Erythroblast (primary cell): ENCODE measurements at regions not wholly inside any gene's neighbourhood (a gene's known extent, or its start where the extent isn't known, plus 50 kb on each side); places are given as distances from the start of the nearest gene placed in this dataset.

Experiments used
- GATA1 ChIP-seq: IDR thresholded peaks from 2 replicates; pipeline ENCODE4 v1.6.1; 2011; ENCODE audit warnings: low read depth, mild to moderate bottlenecking, control low read depth, low read length, moderate library complexity
- POLR2A ChIP-seq: IDR thresholded peaks from 2 replicates; pipeline ENCODE4 v1.6.1; 2011; ENCODE audit warnings: mild to moderate bottlenecking, low read length

DNA sequence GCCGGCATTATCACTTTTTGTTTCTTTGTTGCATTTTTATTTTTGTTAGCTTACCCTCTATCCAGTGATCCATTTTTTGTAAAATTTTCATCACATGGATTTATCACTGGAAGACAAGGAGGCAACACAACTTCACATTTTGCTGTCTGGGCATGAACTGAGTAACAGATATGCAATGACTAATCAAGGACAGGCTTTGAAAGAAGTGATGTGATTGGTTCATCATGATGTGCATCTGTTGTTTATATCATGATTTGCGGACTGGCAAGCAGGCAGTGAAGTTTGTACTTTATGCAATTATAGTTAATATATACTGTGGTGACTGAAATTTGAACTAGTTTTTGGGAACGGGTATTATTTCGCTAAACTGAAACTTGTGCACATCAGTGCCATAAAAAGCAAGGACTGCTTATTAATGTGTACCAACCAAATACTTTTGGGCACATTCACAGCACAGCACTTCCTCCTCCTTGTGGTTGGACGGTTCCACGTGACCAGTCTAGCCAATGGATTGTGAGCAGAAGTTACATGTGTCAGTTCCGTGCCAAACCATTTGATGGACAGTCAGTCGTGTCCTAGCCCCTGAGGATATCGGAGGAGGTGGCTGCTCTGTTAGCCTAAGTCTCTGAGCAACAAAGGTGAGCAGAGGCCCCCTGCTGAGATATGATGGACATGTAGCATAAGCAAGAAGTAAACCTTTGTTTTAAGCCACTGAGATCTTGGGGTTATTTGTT lies 201.4 kb upstream of the SIX2 start:
- TF ChIP-seq POLR2A (no peak), GATA1 (no peak)
